Adrenal gland (tissue), 5 donors: ENCODE measurements at regions not wholly inside any gene's neighbourhood (a gene's known extent, or its start where the extent isn't known, plus 50 kb on each side); places are given as distances from the start of the nearest gene placed in this dataset.

ENCODE experiments used
- POLR2A ChIP-seq, 2 donors: fragments of 450-650 bp; IDR thresholded peaks; one replicate each; pipeline ENCODE4 v1.6.1; 2017; ENCODE audit warnings: antibody characterized with exemption in 2 of 2, mild to moderate bottlenecking in 2 of 2, moderate library complexity in 1 of 2
- TF ChIP-seq, protein P1 (sequence below), 6 experiments: fragments of 450-650 bp in 4 of 6; fragments of 200-600 bp in 2 of 6; sonication (generic) in 1 of 6; IDR thresholded peaks; 1 replicate in 5 of 6; 2 replicates in 1 of 6; pipeline versions ENCODE4 v1.5.1 to v1.8.0; 2016 to 2021; ENCODE audit warnings: antibody characterized with exemption in 6 of 6, mild to moderate bottlenecking in 2 of 6, moderate library complexity in 1 of 6
- donor health status: DM: no; HTN: no; CAD: no.

GRCh38 chr10:44581996-44582395 is 197.1 kb upstream of the CXCL12 start:
- TF ChIP-seq, protein P1, sequence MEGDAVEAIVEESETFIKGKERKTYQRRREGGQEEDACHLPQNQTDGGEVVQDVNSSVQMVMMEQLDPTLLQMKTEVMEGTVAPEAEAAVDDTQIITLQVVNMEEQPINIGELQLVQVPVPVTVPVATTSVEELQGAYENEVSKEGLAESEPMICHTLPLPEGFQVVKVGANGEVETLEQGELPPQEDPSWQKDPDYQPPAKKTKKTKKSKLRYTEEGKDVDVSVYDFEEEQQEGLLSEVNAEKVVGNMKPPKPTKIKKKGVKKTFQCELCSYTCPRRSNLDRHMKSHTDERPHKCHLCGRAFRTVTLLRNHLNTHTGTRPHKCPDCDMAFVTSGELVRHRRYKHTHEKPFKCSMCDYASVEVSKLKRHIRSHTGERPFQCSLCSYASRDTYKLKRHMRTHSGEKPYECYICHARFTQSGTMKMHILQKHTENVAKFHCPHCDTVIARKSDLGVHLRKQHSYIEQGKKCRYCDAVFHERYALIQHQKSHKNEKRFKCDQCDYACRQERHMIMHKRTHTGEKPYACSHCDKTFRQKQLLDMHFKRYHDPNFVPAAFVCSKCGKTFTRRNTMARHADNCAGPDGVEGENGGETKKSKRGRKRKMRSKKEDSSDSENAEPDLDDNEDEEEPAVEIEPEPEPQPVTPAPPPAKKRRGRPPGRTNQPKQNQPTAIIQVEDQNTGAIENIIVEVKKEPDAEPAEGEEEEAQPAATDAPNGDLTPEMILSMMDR (IDR thresholded peaks at IDR 0.05) = no peak
- TF ChIP-seq POLR2A (IDR thresholded peaks at IDR 0.05) = no peak
